ENCODE measurements at regions not wholly inside any gene's neighbourhood (a gene's known extent, or its start where the extent isn't known, plus 50 kb on each side); places are given as distances from the start of the nearest gene placed in this dataset.

- no peak for DNase-seq
Measured at GRCh38 chr2:223227338-223227737, 175.3 kb downstream of the KCNE4 start.

GRCh38 chr2:223228871-223229270, 176.9 kb downstream of the KCNE4 start:
- DNase-seq = no peak

GRCh38 chr2:223230352-223230751, 178.4 kb downstream of the KCNE4 start:
- DNase-seq = no peak

- DNase-seq = no peak
Measured at GRCh38 chr2:223232285-223232684, 180.3 kb downstream of the KCNE4 start.

- no peak for DNase-seq
Measured at GRCh38 chr2:223232896-223233295, 180.9 kb downstream of the KCNE4 start.

- no peak for DNase-seq
Measured at GRCh38 chr2:223235986-223236385, 184.0 kb downstream of the KCNE4 start.

- no peak for DNase-seq
Measured at GRCh38 chr2:223238301-223238700, 186.3 kb downstream of the KCNE4 start.

GRCh38 chr2:223243233-223243632, 191.2 kb downstream of the KCNE4 start:
- DNase-seq = no peak

GRCh38 chr2:223247136-223247535, 195.1 kb downstream of the KCNE4 start:
- DNase-seq = no peak

- DNase-seq = no peak
Measured at GRCh38 chr2:223251656-223252229, 199.8 kb downstream of the KCNE4 start.

GRCh38 chr2:223260681-223261080, 208.7 kb downstream of the KCNE4 start:
- no peak for DNase-seq

- no peak for DNase-seq
Measured at GRCh38 chr2:223262946-223263345, 211.0 kb downstream of the KCNE4 start.

- DNase-seq = no peak
Measured at GRCh38 chr2:223264541-223265193, 212.7 kb downstream of the KCNE4 start.

- DNase-seq = no peak
Measured at GRCh38 chr2:223267160-223267951, 215.4 kb downstream of the KCNE4 start.

- no peak for DNase-seq
Measured at GRCh38 chr2:223269386-223269785, 217.4 kb downstream of the KCNE4 start.

GRCh38 chr2:223270548-223270947, 218.6 kb downstream of the KCNE4 start:
- DNase-seq = no peak

GRCh38 chr2:223273995-223274394, 222.0 kb downstream of the KCNE4 start:
- DNase-seq = no peak

GRCh38 chr2:223282221-223282620, 230.2 kb downstream of the KCNE4 start:
- no peak for DNase-seq

GRCh38 chr2:223283329-223283728, 231.3 kb downstream of the KCNE4 start:
- no peak for DNase-seq

GRCh38 chr2:223283771-223284170, 231.8 kb downstream of the KCNE4 start:
- DNase-seq = no peak

- DNase-seq = no peak
Measured at GRCh38 chr2:223285370-223286265, 233.6 kb downstream of the KCNE4 start.

- no peak for DNase-seq
Measured at GRCh38 chr2:223294756-223295155, 242.8 kb downstream of the KCNE4 start.

GRCh38 chr2:223297788-223298187, 245.8 kb downstream of the KCNE4 start:
- no peak for DNase-seq

All from NCI-H2171 (cell line).